GM23338 (cell line): ENCODE measurements at regions not wholly inside any gene's neighbourhood (a gene's known extent, or its start where the extent isn't known, plus 50 kb on each side); places are given as distances from the start of the nearest gene placed in this dataset.
"Not testable (repeated sequence)": the region's sequence is repeated elsewhere in the genome, so short reads cannot be mapped to it uniquely, and the experiment has no call there.

Experiments
- ATAC-seq: fragments of 200-7000 bp; cut with Tn5 transposase; 3 replicates; pipeline ENCODE4 v1.9.1; 2020
- DNase-seq: peaks from one replicate; pipeline ENCODE4 v3.0.0-alpha.2; 2015; ENCODE audit warnings: low spot score
- H2AFZ ChIP-seq: fragments of 200-600 bp; sonication (generic); 2 replicates; pipeline ENCODE4 v1.8.0; 2016; ENCODE audit warnings: antibody characterized with exemption, mild to moderate bottlenecking, moderate library complexity
- H3F3A ChIP-seq: fragments of 200-600 bp; sonication (generic); replicated peaks from 2 replicates; pipeline ENCODE4 v1.8.0; 2017; ENCODE audit warnings: antibody characterized with exemption, mixed run types, low read depth
- H3K27ac ChIP-seq: fragments of 200-600 bp; sonication (generic); 2 replicates; pipeline ENCODE4 v1.6.1; 2016; ENCODE audit warnings: low read depth
- H3K27me3 ChIP-seq: fragments of 200-600 bp; sonication (generic); 2 replicates; pipeline ENCODE4 v1.8.0; 2016; ENCODE audit warnings: mild to moderate bottlenecking, mixed run types, moderate library complexity; ENCODE audit not compliant: insufficient read depth
- H3K36me3 ChIP-seq: fragments of 200-600 bp; sonication (generic); 2 replicates; pipeline ENCODE4 v1.8.0; 2016; ENCODE audit warnings: mild to moderate bottlenecking; ENCODE audit not compliant: insufficient read depth
- H3K4me1 ChIP-seq: fragments of 200-600 bp; sonication (generic); 2 replicates; pipeline ENCODE4 v1.8.0; 2016; ENCODE audit warnings: mild to moderate bottlenecking, moderate library complexity; ENCODE audit not compliant: insufficient read depth
- H3K4me2 ChIP-seq: fragments of 200-600 bp; sonication (generic); 2 replicates; pipeline ENCODE4 v1.7.1; 2017; ENCODE audit warnings: mixed run types
- H3K4me3 ChIP-seq: fragments of 200-600 bp; sonication (generic); 2 replicates; pipeline ENCODE4 v1.6.1; 2016; ENCODE audit warnings: mixed run types
- H3K79me2 ChIP-seq: fragments of 200-600 bp; sonication (generic); replicated peaks from 2 replicates; pipeline ENCODE4 v1.8.0; 2017; ENCODE audit warnings: mild to moderate bottlenecking; ENCODE audit not compliant: insufficient read depth
- H3K9me2 ChIP-seq: fragments of 200-600 bp; sonication (generic); 2 replicates; pipeline ENCODE4 v1.8.0; 2017; ENCODE audit not compliant: insufficient read depth
- H4K20me1 ChIP-seq: fragments of 200-600 bp; sonication (generic); replicated peaks from 2 replicates; pipeline ENCODE4 v1.8.0; 2017; ENCODE audit warnings: mild to moderate bottlenecking; ENCODE audit not compliant: insufficient read depth
- H3K27ac Mint-ChIP-seq: 2 replicates; pipeline ENCODE4 v1.8.0; 2020; ENCODE audit warnings: inconsistent platforms, mild to moderate bottlenecking, moderate library complexity, mixed read lengths
- H3K27me3 Mint-ChIP-seq: 3 replicates; pipeline ENCODE4 v1.8.0; 2022; ENCODE audit warnings: low read depth, mild to moderate bottlenecking, moderate library complexity, mixed read lengths, inconsistent platforms; ENCODE audit not compliant: insufficient read depth, poor library complexity
- H3K36me3 Mint-ChIP-seq: 3 replicates; pipeline ENCODE4 v1.8.0; 2021; ENCODE audit warnings: low read depth, mild to moderate bottlenecking, inconsistent platforms, moderate library complexity, mixed read lengths
- H3K4me1 Mint-ChIP-seq: 3 replicates; pipeline ENCODE4 v1.8.0; 2020; ENCODE audit warnings: mild to moderate bottlenecking, inconsistent platforms, mixed read lengths
- H3K4me3 Mint-ChIP-seq: 3 replicates; pipeline ENCODE4 v1.8.0; 2021; ENCODE audit warnings: moderate library complexity, mild to moderate bottlenecking, inconsistent platforms, mixed read lengths
- H3K9me3 Mint-ChIP-seq: 3 replicates; pipeline ENCODE4 v1.8.0; 2020; ENCODE audit warnings: moderate library complexity, mild to moderate bottlenecking, inconsistent platforms, mixed read lengths

DNA sequence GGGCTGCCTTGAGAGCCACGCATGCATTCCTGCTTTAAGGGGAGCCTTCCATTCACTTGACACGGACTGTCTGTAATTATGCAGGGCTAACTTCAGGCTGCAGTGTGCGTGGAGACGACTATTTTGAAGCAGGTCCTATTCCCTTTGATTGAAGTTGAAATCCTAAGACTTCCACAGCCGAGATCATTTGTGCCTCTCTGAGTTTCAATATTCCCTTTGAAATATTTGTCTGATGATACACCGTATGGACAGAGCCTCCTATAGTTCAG lies 585.2 kb downstream of the TTLL7 start:
- not testable (repeated sequence) for H3K4me1 ChIP-seq, H3K36me3 ChIP-seq, H3K9me3 Mint-ChIP-seq, H3K4me1 Mint-ChIP-seq, H3K27me3 ChIP-seq, H3K4me2 ChIP-seq, H4K20me1 ChIP-seq, H3K36me3 Mint-ChIP-seq, H3K4me3 ChIP-seq, H3K27me3 Mint-ChIP-seq, H3K79me2 ChIP-seq, H3K9me2 ChIP-seq, H3F3A ChIP-seq, H3K27ac ChIP-seq, DNase-seq, H2AFZ ChIP-seq, H3K4me3 Mint-ChIP-seq
- peak; percentile 70 for ATAC-seq
- peak overlapping the region; percentile 60; the same call in 1 of the 2 replicates for H3K27ac Mint-ChIP-seq

DNA sequence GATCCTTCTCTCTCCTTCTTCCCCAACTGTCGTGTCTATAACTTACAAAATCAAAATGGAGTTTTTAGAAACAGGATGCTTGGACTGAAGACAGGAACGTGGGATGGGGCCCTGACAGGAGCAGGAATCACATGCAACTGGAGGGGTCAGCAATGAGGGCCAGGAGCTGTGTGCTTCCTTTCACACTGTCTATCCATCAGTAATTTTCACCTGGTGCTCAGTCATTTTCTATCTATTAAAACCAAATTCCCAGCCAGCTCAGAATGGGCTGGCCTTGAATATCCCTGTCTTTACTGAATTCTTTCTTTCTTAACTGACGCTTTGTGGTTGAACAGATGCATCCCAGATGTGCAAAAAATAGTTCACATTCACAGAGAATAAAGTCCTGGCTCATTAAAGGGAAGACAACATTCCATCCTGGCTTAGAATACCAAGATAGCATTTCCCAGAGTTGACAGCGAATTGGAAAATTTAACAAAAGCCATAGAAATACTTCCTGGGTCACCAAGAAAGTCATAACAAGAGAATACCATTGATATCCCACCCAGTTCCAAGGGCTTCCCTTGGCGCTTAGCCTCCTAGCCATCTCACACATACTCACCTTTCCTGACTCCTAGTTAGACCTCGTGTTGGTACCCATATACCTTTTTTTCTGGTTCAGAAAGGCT lies 588.1 kb downstream of the TTLL7 start:
- not testable (repeated sequence) for H3K79me2 ChIP-seq, H3K27ac ChIP-seq, H3K4me3 Mint-ChIP-seq, H3K4me1 ChIP-seq, H3K9me2 ChIP-seq, H3K27me3 ChIP-seq, H2AFZ ChIP-seq, H4K20me1 ChIP-seq, H3K4me1 Mint-ChIP-seq, H3K36me3 Mint-ChIP-seq, DNase-seq, H3K9me3 Mint-ChIP-seq, H3K27ac Mint-ChIP-seq, H3K36me3 ChIP-seq, ATAC-seq, H3K4me2 ChIP-seq, H3K4me3 ChIP-seq, H3K27me3 Mint-ChIP-seq, H3F3A ChIP-seq

DNA sequence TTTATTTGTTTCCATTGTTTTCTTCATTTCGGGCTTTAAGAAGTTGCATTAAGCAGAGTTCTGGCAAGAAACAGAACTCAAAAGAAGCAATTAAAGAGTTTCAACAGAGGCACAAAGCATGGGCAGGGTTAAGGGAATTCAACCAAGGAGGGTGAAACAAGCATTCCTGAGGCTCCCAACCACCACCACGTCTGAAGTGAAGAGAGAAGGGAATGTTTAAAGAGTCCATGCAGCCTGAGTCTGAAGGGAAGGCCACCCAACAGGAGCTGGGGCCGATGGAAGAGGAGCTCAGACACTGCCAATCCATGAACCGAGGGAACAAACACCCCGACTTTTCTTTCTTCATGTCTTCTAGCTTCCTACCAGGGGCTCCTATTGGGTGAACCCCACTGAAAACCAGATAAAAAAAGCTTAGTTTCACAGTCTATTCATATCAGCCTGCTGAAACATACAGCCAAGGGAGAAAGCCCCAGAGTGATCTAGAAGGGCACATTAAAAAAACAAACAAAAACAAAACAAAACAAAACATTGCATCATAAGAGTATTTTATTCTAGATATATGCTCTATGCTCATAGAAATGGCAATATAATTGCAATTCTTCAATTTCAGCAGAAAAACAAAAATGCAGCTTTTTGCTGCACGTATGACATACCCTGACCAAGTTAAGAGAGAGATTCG lies 592.1 kb downstream of the TTLL7 start:
- H3K79me2 ChIP-seq, H3K36me3 ChIP-seq, ATAC-seq, H3K4me1 ChIP-seq, H2AFZ ChIP-seq, H3F3A ChIP-seq, DNase-seq, H3K9me3 Mint-ChIP-seq, H3K36me3 Mint-ChIP-seq, H4K20me1 ChIP-seq, H3K9me2 ChIP-seq, H3K27me3 Mint-ChIP-seq, H3K4me3 Mint-ChIP-seq, H3K4me2 ChIP-seq, H3K4me3 ChIP-seq, H3K4me1 Mint-ChIP-seq, H3K27ac Mint-ChIP-seq, H3K27ac ChIP-seq, H3K27me3 ChIP-seq: not testable (repeated sequence)

DNA sequence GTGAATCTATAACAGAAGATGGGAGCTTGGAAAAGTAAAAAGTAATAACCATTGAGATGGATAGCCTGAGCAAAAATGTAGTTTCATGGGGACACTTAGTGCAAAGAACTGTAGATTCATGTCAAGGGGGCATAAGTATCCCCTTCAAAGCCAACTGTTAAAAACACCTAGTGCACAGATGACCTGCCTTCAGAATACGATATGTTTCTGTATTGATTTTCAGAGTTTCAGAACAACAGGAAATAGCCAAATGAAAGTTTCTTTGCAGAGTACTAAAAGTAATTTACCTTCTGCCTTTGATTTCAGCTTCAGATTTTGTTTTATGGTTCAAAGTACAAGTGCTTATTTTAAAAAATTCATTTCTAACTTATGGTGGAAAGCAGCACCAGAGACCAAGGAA lies 593.1 kb downstream of the TTLL7 start:
- H3K4me1 Mint-ChIP-seq, DNase-seq, H3K79me2 ChIP-seq, H3K4me2 ChIP-seq, H3K27me3 ChIP-seq, H2AFZ ChIP-seq, H3K27me3 Mint-ChIP-seq, H3K27ac ChIP-seq, H3K4me1 ChIP-seq, H3K4me3 ChIP-seq, H3K36me3 ChIP-seq, H3K27ac Mint-ChIP-seq, H3K9me2 ChIP-seq, ATAC-seq, H4K20me1 ChIP-seq, H3K9me3 Mint-ChIP-seq, H3F3A ChIP-seq, H3K4me3 Mint-ChIP-seq, H3K36me3 Mint-ChIP-seq: not testable (repeated sequence)

DNA sequence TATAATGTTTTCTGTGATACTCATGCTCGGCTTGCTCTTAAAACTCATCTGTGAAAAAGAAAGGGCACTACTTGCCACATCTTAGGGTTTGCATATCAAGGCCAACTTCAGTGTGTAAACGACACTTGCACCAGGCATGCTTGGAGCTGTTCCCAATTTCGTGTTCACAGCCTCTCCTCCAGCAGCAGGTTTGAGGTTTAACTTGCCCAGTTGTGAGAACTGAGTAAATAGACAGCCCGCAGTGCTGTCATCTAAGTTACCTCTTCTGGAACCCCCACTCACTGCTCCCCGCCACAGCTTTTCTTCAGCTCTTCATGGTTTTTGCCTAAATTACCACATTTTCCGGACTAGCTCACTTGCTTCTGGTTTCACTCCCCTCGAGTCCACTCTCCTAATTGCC lies 595.4 kb downstream of the TTLL7 start:
- H3K27ac Mint-ChIP-seq, H3K36me3 Mint-ChIP-seq, H3K27me3 Mint-ChIP-seq, DNase-seq, H3K27ac ChIP-seq, H3K4me3 ChIP-seq, H3K4me3 Mint-ChIP-seq, H2AFZ ChIP-seq, H3F3A ChIP-seq, H3K27me3 ChIP-seq, H3K4me1 ChIP-seq, ATAC-seq, H3K9me3 Mint-ChIP-seq, H4K20me1 ChIP-seq, H3K4me2 ChIP-seq, H3K36me3 ChIP-seq, H3K79me2 ChIP-seq, H3K9me2 ChIP-seq, H3K4me1 Mint-ChIP-seq: not testable (repeated sequence)

DNA sequence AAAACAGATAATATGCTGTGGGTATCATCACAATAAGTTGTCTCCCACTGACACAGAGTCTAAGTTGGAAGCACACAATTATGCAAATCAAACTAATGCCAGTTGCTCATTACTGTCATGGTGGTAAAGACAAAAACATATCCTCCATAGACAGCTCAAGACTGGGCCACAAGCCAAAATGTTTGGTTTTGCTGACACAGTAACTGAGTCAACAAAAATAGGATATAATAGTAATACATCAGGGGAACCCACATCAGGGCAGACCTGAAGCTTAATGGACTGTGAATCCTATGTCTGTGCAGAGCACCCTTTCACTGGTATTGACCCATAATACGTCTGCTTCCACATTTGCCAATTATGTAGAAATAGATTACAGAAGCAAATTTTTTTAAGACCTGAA lies 597.8 kb downstream of the TTLL7 start:
- not testable (repeated sequence) for H3K4me3 Mint-ChIP-seq, H2AFZ ChIP-seq, H3K4me3 ChIP-seq, H3K27me3 ChIP-seq, H3K36me3 Mint-ChIP-seq, ATAC-seq, H3K27me3 Mint-ChIP-seq, H3K27ac ChIP-seq, DNase-seq, H3K79me2 ChIP-seq, H3K4me1 ChIP-seq, H3K9me2 ChIP-seq, H3K9me3 Mint-ChIP-seq, H3F3A ChIP-seq, H4K20me1 ChIP-seq, H3K27ac Mint-ChIP-seq, H3K4me1 Mint-ChIP-seq, H3K36me3 ChIP-seq, H3K4me2 ChIP-seq

DNA sequence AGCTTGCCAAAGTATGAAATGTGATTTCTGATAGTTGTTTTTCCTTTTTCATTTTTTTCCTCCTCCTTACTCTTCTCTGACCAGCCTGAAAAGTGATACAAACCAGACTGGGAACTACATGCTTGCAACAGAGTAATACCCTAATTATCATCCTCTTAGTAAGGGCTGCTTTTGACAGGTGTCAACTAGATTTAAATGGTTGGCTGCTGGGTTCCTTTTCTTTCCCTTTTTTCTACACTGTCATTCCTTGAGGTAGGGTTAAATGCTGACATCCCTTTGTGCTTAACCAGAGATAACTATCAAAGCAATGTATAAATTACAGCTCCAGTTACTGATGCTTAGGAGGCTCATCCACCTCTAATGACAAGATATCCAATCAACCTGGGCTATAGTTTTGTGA lies 598.8 kb downstream of the TTLL7 start:
- not testable (repeated sequence) for H3K4me3 Mint-ChIP-seq

More for the DNA sequence above, 598.8 kb downstream of the TTLL7 start:
- not testable (repeated sequence) for H3K27ac ChIP-seq, ATAC-seq, H3K79me2 ChIP-seq, DNase-seq, H4K20me1 ChIP-seq, H3K36me3 ChIP-seq, H3K4me1 Mint-ChIP-seq, H3K4me2 ChIP-seq, H3K27me3 ChIP-seq, H3K9me3 Mint-ChIP-seq, H3K4me3 ChIP-seq, H3K9me2 ChIP-seq, H3K27me3 Mint-ChIP-seq, H3K4me1 ChIP-seq, H3K36me3 Mint-ChIP-seq, H2AFZ ChIP-seq, H3K27ac Mint-ChIP-seq, H3F3A ChIP-seq
